CD8-positive, alpha-beta memory T cell (primary cell): ENCODE measurements at regions not wholly inside any gene's neighbourhood (a gene's known extent, or its start where the extent isn't known, plus 50 kb on each side); places are given as distances from the start of the nearest gene placed in this dataset.

Experiments
- CTCF ChIA-PET: fragments of 350-600 bp; sonication (Branson Sonifier 250); formaldehyde crosslinking; loops from one replicate; lab custom pipeline; 2021; ENCODE audit warnings: antibody characterized with exemption; lab: Charles Lee
- POLR2A ChIA-PET: fragments of 350-600 bp; sonication (Branson Sonifier 250); formaldehyde crosslinking; loops from one replicate; lab custom pipeline; 2021; ENCODE audit warnings: antibody characterized with exemption; lab: Charles Lee
- DNase-seq, 5 donors: peaks; one replicate each; pipeline versions ENCODE4 v3.0.0 to v3.0.0-alpha.2; 2020 to 2022; ENCODE audit warnings: mixed read lengths in 1 of 5
- H3K27ac ChIP-seq: one replicate; pipeline ENCODE4 v1.7.0; 2013; ENCODE audit warnings: low read depth, mild to moderate bottlenecking, low read length, moderate library complexity
- H3K27me3 ChIP-seq: 2 replicates; pipeline ENCODE4 v1.7.0; 2013; ENCODE audit warnings: low read length, mild to moderate bottlenecking; ENCODE audit not compliant: insufficient read depth, poor library complexity, severe bottlenecking
- H3K36me3 ChIP-seq: 2 replicates; pipeline ENCODE4 v1.7.0; 2013; ENCODE audit warnings: mild to moderate bottlenecking, low read length, moderate library complexity; ENCODE audit not compliant: insufficient read depth
- H3K4me1 ChIP-seq: 2 replicates; pipeline ENCODE4 v1.7.0; 2013; ENCODE audit warnings: mild to moderate bottlenecking, low read length, moderate library complexity; ENCODE audit not compliant: insufficient read depth
- H3K4me3 ChIP-seq: 2 replicates; pipeline ENCODE4 v1.7.0; 2013; ENCODE audit warnings: mild to moderate bottlenecking, low read length
- H3K9me3 ChIP-seq: 2 replicates; pipeline ENCODE4 v1.7.0; 2013; ENCODE audit warnings: mild to moderate bottlenecking, low read length
- H3K27ac Mint-ChIP-seq, 8 donors: one replicate each; pipeline ENCODE4 v1.8.0; 2020 to 2021; ENCODE audit warnings: mixed read lengths in 8 of 8, mild to moderate bottlenecking in 6 of 8, inconsistent platforms in 3 of 8, moderate library complexity in 3 of 8
- H3K27me3 Mint-ChIP-seq, 2 donors: one replicate each; pipeline ENCODE4 v1.8.0; 2020 to 2021; ENCODE audit warnings: mixed read lengths in 2 of 2, mild to moderate bottlenecking in 1 of 2, moderate library complexity in 1 of 2
- H3K36me3 Mint-ChIP-seq, 3 donors: one replicate each; pipeline ENCODE4 v1.8.0; 2020 to 2021; ENCODE audit warnings: mixed read lengths in 3 of 3, inconsistent platforms in 1 of 3, mild to moderate bottlenecking in 1 of 3
- H3K4me1 Mint-ChIP-seq, 3 donors: one replicate each; pipeline ENCODE4 v1.8.0; 2020 to 2021; ENCODE audit warnings: mixed read lengths in 3 of 3, inconsistent platforms in 1 of 3, mild to moderate bottlenecking in 1 of 3
- H3K4me3 Mint-ChIP-seq, 7 donors: one replicate each; pipeline ENCODE4 v1.8.0; 2020 to 2021; ENCODE audit warnings: mixed read lengths in 7 of 7, mild to moderate bottlenecking in 6 of 7, moderate library complexity in 4 of 7, inconsistent platforms in 2 of 7
- H3K9me3 Mint-ChIP-seq, 5 donors: one replicate each; pipeline ENCODE4 v1.8.0; 2020 to 2022; ENCODE audit warnings: mixed read lengths in 5 of 5, mild to moderate bottlenecking in 3 of 5, moderate library complexity in 2 of 5, inconsistent platforms in 1 of 5

DNA sequence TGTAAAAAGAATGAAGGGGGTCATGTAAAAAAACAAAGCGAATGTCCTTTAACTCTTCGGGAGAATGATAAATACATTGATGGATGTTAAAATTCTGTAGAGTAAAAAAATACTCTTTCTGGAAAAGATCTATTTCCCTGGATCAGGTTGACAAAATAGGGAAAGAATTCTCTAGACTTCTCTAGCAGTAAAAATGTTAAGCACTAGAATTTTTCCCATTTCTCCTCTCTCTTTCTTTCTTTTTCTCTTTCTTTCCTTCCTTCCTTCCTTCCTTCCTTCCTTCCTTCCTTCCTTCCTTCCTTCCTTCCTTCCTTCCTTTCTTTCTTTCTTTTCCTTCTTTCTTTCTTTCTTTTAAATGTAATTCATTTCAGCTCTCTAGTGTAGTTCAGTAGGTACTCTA, 552.5 kb downstream of the LRFN5 start:
- Mint-ChIP-seq H3K9me3 (peaks cover 0 to 13% (median 5%) of the 10 kb centered on the region in 5 donors), H3K27ac (no peak overlapping the region), H3K4me3 (no peak overlapping the region), H3K4me1 (no peaks in the 10 kb centered on the region), H3K27me3 (no peaks in the 10 kb centered on the region), H3K36me3 (no peaks in the 10 kb centered on the region)
- no peak for DNase-seq
- no peaks in the 10 kb centered on the region for H3K9me3 ChIP-seq
- CTCF ChIA-PET = no interaction called here
- H3K4me1 ChIP-seq = no peaks in the 10 kb centered on the region
- no peak overlapping the region for H3K27ac ChIP-seq
- POLR2A ChIA-PET = no interaction called here
- no peaks in the 10 kb centered on the region for H3K27me3 ChIP-seq
- no peak overlapping the region for H3K4me3 ChIP-seq
- H3K36me3 ChIP-seq = no peaks in the 10 kb centered on the region

DNA sequence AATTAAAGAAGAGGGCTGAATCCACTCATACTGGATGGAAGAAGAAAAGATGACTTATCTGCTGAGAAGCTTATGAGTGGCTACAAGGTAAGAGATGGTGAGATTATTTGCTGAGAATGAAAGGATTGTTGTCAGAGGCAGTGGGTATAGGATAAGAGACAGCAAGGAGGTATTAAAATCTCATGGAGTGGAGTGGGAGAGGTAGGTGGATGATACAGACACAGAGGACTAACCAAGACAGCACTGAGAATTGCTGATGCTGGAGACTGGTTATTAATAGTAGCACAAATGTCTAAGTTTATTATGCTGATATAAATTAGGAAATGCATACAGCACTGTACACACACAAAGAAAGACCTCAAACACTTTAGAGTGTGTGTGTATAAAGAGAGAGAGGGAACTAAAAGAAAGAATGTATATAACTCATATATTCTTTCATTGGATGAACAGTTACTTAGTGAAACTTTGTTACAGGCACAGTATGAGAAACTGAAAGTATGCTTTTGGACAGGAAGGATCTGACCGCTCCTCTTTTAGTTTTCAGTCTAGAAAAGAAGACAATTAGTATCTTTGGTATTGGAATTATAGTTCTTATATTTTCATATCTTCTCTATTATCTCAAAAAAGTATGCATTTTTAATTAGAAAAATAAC, 543.1 kb downstream of the LRFN5 start:
- Mint-ChIP-seq H3K9me3 (peaks cover 0 to 12% (median 7%) of the 10 kb centered on the region in 5 donors), H3K27me3 (peaks cover 0 to 2% of the 10 kb centered on the region in 2 donors), H3K4me1 (no peaks in the 10 kb centered on the region), H3K4me3 (no peak overlapping the region), H3K36me3 (no peaks in the 10 kb centered on the region), H3K27ac (no peak overlapping the region)
- Histone ChIP-seq H3K27ac (no peak overlapping the region), H3K27me3 (no peaks in the 10 kb centered on the region), H3K4me3 (no peak overlapping the region), H3K4me1 (no peaks in the 10 kb centered on the region), H3K36me3 (no peaks in the 10 kb centered on the region), H3K9me3 (no peaks in the 10 kb centered on the region)
- CTCF ChIA-PET = no interaction called here
- POLR2A ChIA-PET = no interaction called here
- DNase-seq = no peak

DNA sequence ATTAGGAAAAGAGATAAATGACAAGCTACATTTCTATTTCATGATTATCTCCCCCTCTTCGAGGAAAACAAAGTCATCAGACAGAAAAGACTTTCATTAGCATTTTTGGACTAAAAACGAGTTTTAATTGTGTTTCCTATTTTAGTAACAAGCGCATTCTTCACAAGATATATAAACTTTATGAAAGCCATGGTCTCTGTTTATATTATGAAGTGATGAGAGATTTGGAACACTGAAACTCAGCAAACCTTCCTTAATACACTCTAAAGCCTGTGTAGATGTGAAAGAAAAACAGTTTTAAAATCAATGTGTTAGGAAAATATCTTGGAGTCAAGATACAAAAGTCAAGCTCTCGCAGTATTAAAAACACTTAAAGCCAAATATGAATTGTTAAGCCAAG, 539.1 kb downstream of the LRFN5 start:
- POLR2A ChIA-PET = no interaction called here
- H3K4me1 ChIP-seq = no peaks in the 10 kb centered on the region

DNA sequence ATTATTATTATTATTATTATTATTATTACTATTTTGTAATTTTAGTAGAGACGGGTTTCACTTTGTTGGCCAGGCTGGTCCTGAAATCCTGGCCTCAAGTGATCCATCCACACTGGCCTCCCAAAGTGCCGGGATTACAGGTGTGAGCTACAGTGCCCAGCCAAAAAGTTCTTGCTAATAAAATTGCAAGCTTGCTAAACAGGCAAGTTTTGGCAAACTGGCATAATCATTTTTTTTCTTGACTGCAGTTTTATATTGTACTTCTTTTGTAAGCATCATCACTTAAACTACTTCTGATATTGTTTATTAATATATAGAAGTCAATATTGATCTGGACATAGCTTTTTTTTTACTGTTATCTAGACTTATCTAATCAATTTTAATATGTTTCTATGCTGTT, 536.4 kb downstream of the LRFN5 start:
- ChIA-PET CTCF (no interaction called here), POLR2A (no interaction called here)
- Histone ChIP-seq H3K4me3 (no peak overlapping the region), H3K36me3 (no peaks in the 10 kb centered on the region), H3K27me3 (no peaks in the 10 kb centered on the region), H3K9me3 (no peaks in the 10 kb centered on the region), H3K4me1 (no peaks in the 10 kb centered on the region), H3K27ac (no peak overlapping the region)
- DNase-seq = no peak
- no peaks in the 10 kb centered on the region for H3K36me3 Mint-ChIP-seq
- no peaks in the 10 kb centered on the region for H3K4me1 Mint-ChIP-seq
- no peaks in the 10 kb centered on the region for H3K27me3 Mint-ChIP-seq
- no peak overlapping the region for H3K4me3 Mint-ChIP-seq
- H3K9me3 Mint-ChIP-seq = peaks cover 0 to 12% (median 4%) of the 10 kb centered on the region in 5 donors
- no peak overlapping the region for H3K27ac Mint-ChIP-seq

More for the DNA sequence above, 539.1 kb downstream of the LRFN5 start:
- no peak for DNase-seq
- Histone ChIP-seq H3K27me3 (no peaks in the 10 kb centered on the region), H3K4me3 (no peak overlapping the region), H3K27ac (no peak overlapping the region), H3K9me3 (no peaks in the 10 kb centered on the region), H3K36me3 (no peaks in the 10 kb centered on the region)
- CTCF ChIA-PET = no interaction called here
- Mint-ChIP-seq H3K4me1 (no peaks in the 10 kb centered on the region), H3K27ac (no peak overlapping the region), H3K27me3 (peaks cover 0 to 2% of the 10 kb centered on the region in 2 donors), H3K4me3 (no peak overlapping the region), H3K9me3 (peaks cover 0 to 12% (median 7%) of the 10 kb centered on the region in 5 donors), H3K36me3 (no peaks in the 10 kb centered on the region)

DNA sequence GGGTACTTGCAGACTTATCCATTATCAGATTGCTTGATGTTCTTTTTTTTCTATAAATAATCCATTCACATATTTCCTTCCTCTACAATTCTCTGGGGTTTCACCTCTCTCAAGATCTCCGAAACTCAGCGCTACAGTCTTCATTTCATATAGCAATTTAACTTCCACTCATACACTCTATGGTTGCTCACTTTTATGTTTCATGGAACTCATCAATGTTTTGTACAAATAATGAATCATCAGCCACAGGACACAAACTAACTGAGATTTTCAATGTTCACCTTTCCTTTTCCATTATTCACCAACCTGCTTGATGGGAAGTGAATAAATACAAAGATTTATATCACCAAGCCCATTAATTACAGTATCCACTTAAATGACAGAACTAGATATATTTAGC, 534.7 kb downstream of the LRFN5 start:
- H3K9me3 ChIP-seq = no peaks in the 10 kb centered on the region
- no peaks in the 10 kb centered on the region for H3K4me1 Mint-ChIP-seq
- H3K4me1 ChIP-seq = no peaks in the 10 kb centered on the region
- H3K36me3 ChIP-seq = no peaks in the 10 kb centered on the region
- CTCF ChIA-PET = no interaction called here
- H3K4me3 Mint-ChIP-seq = no peak overlapping the region
- H3K36me3 Mint-ChIP-seq = no peaks in the 10 kb centered on the region
- POLR2A ChIA-PET = no interaction called here
- H3K27ac Mint-ChIP-seq = no peak overlapping the region
- H3K27me3 ChIP-seq = no peaks in the 10 kb centered on the region
- H3K9me3 Mint-ChIP-seq = peaks cover 0 to 7% (median 3%) of the 10 kb centered on the region in 5 donors
- no peak overlapping the region for H3K27ac ChIP-seq
- H3K27me3 Mint-ChIP-seq = no peaks in the 10 kb centered on the region
- H3K4me3 ChIP-seq = no peak overlapping the region
- DNase-seq = no peak

DNA sequence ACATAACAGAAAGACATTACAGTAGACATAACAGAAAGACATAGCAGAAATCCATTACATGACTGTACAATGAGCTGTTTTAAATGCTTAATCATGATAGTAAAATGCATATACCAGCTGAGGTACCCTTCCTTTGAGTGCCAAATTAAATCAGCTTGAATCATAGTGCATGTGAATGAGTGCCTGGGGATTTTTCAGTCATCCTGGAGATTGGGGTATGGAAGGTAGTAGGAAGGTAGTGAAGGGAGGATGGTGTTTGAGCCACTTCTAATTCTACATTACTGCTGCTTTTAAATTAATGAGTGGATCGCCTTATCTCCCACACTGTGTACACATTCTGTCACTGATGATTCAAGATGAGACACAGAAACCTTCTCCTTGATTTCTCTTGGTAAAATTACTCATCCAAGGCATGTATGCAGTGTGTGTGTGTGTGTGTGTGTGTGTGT, 534.2 kb downstream of the LRFN5 start:
- H3K4me1 ChIP-seq = no peaks in the 10 kb centered on the region
- POLR2A ChIA-PET = no interaction called here
- no peak overlapping the region for H3K4me3 ChIP-seq
- no peaks in the 10 kb centered on the region for H3K4me1 Mint-ChIP-seq
- H3K27me3 ChIP-seq = no peaks in the 10 kb centered on the region
- H3K27ac Mint-ChIP-seq = no peak overlapping the region
- H3K9me3 ChIP-seq = no peaks in the 10 kb centered on the region
- H3K4me3 Mint-ChIP-seq = no peak overlapping the region
- CTCF ChIA-PET = no interaction called here
- no peaks in the 10 kb centered on the region for H3K36me3 Mint-ChIP-seq
- H3K36me3 ChIP-seq = no peaks in the 10 kb centered on the region
- H3K9me3 Mint-ChIP-seq = peaks cover 0 to 7% (median 4%) of the 10 kb centered on the region in 5 donors
- no peak for DNase-seq
- H3K27me3 Mint-ChIP-seq = no peaks in the 10 kb centered on the region
- H3K27ac ChIP-seq = no peak overlapping the region

DNA sequence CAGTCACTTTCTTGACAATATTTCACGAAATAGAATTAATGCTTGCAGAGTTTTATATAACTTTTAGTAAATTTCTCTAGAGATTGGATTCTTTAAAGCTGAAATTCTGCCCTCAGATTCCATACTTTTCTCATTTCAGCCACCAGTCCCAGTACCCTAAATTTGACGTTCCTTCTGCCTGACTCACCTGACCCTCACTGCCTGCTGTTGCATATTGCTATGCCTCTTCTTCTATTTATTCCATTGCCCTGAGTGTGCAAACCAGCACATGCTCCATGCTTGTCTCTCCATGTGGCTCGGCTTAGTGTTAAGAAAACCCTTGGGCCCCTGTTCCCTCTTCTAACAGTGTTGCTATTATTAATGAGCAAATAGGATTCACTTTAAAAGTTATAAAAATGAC, 533.3 kb downstream of the LRFN5 start:
- Histone ChIP-seq H3K27me3 (no peaks in the 10 kb centered on the region), H3K4me3 (no peak overlapping the region), H3K9me3 (no peaks in the 10 kb centered on the region), H3K36me3 (no peaks in the 10 kb centered on the region), H3K27ac (no peak overlapping the region), H3K4me1 (no peaks in the 10 kb centered on the region)
- DNase-seq = no peak
- Mint-ChIP-seq H3K27me3 (no peaks in the 10 kb centered on the region), H3K27ac (no peak overlapping the region), H3K36me3 (no peaks in the 10 kb centered on the region), H3K9me3 (peaks cover 0 to 6% (median 3%) of the 10 kb centered on the region in 5 donors), H3K4me3 (no peak overlapping the region), H3K4me1 (no peaks in the 10 kb centered on the region)
- ChIA-PET CTCF (no interaction called here), POLR2A (no interaction called here)

DNA sequence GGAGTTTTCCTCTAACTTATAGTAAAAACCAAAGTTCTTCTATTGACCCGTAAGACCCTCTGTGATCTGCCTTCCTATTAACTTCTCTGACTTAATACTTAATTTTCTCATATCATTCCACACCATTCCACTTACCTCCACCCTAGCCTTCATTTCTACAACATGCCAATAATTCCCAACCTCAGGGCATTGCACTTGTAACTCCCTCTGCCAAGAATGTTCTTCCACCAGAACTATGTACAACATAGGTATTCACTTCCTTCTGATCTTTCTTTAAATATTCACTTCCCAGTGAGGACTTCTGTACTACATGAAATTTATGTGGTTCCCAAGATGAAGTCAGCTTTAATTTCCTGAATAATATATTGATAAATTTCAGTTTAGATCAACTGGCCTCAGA, 531.7 kb downstream of the LRFN5 start:
- no peaks in the 10 kb centered on the region for H3K4me1 Mint-ChIP-seq
- peaks cover 0 to 6% (median 3%) of the 10 kb centered on the region in 5 donors for H3K9me3 Mint-ChIP-seq
- Histone ChIP-seq H3K4me1 (no peaks in the 10 kb centered on the region), H3K4me3 (no peak overlapping the region), H3K36me3 (no peaks in the 10 kb centered on the region), H3K27me3 (no peaks in the 10 kb centered on the region), H3K27ac (no peak overlapping the region), H3K9me3 (no peaks in the 10 kb centered on the region)
- ChIA-PET CTCF (no interaction called here), POLR2A (no interaction called here)
- DNase-seq = no peak
- no peak overlapping the region for H3K4me3 Mint-ChIP-seq
- H3K36me3 Mint-ChIP-seq = no peaks in the 10 kb centered on the region
- no peak overlapping the region for H3K27ac Mint-ChIP-seq
- H3K27me3 Mint-ChIP-seq = no peaks in the 10 kb centered on the region
